Astrocyte of the spinal cord (primary cell): ENCODE measurements at regions not wholly inside any gene's neighbourhood (a gene's known extent, or its start where the extent isn't known, plus 50 kb on each side); places are given as distances from the start of the nearest gene placed in this dataset.

Experiments used
- DNase-seq: peaks from one replicate; pipeline ENCODE4 v3.0.0; 2011; ENCODE audit warnings: low read depth, low spot score
- H3K4me3 ChIP-seq: 2 replicates; pipeline ENCODE4 v1.5.1; 2011; ENCODE audit warnings: low read depth, mild to moderate bottlenecking, low read length, moderate library complexity
- CTCF ChIP-seq: IDR thresholded peaks from 2 replicates; pipeline ENCODE4 v1.5.1; 2012; ENCODE audit warnings: low read depth, mild to moderate bottlenecking, low read length, inconsistent platforms
- in situ Hi-C: cut with HindIII; loops from 2 replicates; pipeline ENCODE4 v1.10.0; 2017; ENCODE audit warnings: low sequenced_read_pairs

- no peak for DNase-seq
- H3K4me3 ChIP-seq, result no peak overlapping the region
- TF ChIP-seq CTCF, result no peak
- in situ Hi-C loops, result no loop called here
These were observed 101.9 kb upstream of the ARMC2 start for GRCh38 chr6:108746366-108746765.

- no peak overlapping the region for H3K4me3 ChIP-seq
- in situ Hi-C loops, result no loop called here
- TF ChIP-seq CTCF, result no peak
- no peak for DNase-seq
These were observed 101.2 kb upstream of the ARMC2 start for GRCh38 chr6:108746836-108747575.

GRCh38 chr6:108748055-108748454, 100.2 kb upstream of the ARMC2 start:
- DNase-seq, result no peak
- H3K4me3 ChIP-seq, result no peak overlapping the region
- TF ChIP-seq CTCF, result no peak
- in situ Hi-C loops, result no loop called here

GRCh38 chr6:108748959-108749358, 99.3 kb upstream of the ARMC2 start:
- no peak overlapping the region for H3K4me3 ChIP-seq
- DNase-seq, result no peak
- in situ Hi-C loops, result no loop called here
- TF ChIP-seq CTCF, result no peak

- DNase-seq, result no peak
- H3K4me3 ChIP-seq, result no peak overlapping the region
- in situ Hi-C loops, result no loop called here
- no peak for TF ChIP-seq CTCF
These were observed 97.4 kb upstream of the ARMC2 start for GRCh38 chr6:108750801-108751200.

- in situ Hi-C loops, result no loop called here
- H3K4me3 ChIP-seq, result no peak overlapping the region
- no peak for DNase-seq
- no peak for TF ChIP-seq CTCF
These were observed 96.9 kb upstream of the ARMC2 start for GRCh38 chr6:108751282-108751681.
